Suprapubic skin (tissue), 4 donors: ENCODE measurements at regions not wholly inside any gene's neighbourhood (a gene's known extent, or its start where the extent isn't known, plus 50 kb on each side); places are given as distances from the start of the nearest gene placed in this dataset.

Experiments
- EP300 ChIP-seq: sonication (generic); formaldehyde crosslinking; IDR thresholded peaks from one replicate; pipeline ENCODE4 v1.6.1; 2017; ENCODE audit warnings: antibody characterized with exemption
- POLR2A ChIP-seq, 2 donors: fragments of 450-650 bp; IDR thresholded peaks; one replicate each; pipeline ENCODE4 v1.6.1; 2017; ENCODE audit warnings: antibody characterized with exemption in 2 of 2, mild to moderate bottlenecking in 2 of 2, moderate library complexity in 2 of 2
- POLR2AphosphoS5 ChIP-seq, 3 donors: sonication (generic); formaldehyde crosslinking; IDR thresholded peaks; one replicate each; pipeline ENCODE4 v1.6.1; 2017; ENCODE audit warnings: antibody characterized with exemption in 3 of 3
- TF ChIP-seq, protein P1 (sequence below), 2 donors: fragments of 200-600 bp in 1 of 2; fragments of 450-650 bp in 1 of 2; sonication (generic) in 1 of 2; IDR thresholded peaks; one replicate each; pipeline ENCODE4 v1.5.1; 2016 to 2019; ENCODE audit warnings: antibody characterized with exemption in 2 of 2, mild to moderate bottlenecking in 1 of 2, moderate library complexity in 1 of 2

DNA sequence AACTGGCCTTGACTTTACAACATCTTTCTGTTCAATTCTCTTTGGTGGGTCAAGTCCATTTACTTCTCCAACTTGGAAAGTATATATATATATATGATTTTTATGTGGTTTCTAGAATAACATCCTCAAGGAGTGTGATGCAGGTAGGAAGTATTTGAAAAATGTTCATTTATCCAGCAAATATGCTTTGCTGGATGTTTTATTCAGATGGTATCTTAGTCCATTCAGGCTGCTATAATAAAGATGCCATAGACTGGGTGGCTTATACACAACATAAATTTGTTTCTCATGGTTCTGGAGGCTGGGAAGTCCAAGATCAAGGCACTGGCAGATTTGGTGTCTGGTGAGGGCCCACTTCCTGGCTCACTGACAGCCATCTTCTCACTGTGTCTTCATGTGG is 168.7 kb upstream of the RASGRP1 start:
- TF ChIP-seq, protein P1, sequence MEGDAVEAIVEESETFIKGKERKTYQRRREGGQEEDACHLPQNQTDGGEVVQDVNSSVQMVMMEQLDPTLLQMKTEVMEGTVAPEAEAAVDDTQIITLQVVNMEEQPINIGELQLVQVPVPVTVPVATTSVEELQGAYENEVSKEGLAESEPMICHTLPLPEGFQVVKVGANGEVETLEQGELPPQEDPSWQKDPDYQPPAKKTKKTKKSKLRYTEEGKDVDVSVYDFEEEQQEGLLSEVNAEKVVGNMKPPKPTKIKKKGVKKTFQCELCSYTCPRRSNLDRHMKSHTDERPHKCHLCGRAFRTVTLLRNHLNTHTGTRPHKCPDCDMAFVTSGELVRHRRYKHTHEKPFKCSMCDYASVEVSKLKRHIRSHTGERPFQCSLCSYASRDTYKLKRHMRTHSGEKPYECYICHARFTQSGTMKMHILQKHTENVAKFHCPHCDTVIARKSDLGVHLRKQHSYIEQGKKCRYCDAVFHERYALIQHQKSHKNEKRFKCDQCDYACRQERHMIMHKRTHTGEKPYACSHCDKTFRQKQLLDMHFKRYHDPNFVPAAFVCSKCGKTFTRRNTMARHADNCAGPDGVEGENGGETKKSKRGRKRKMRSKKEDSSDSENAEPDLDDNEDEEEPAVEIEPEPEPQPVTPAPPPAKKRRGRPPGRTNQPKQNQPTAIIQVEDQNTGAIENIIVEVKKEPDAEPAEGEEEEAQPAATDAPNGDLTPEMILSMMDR (IDR thresholded peaks at IDR 0.05), result no peak
- no peak for TF ChIP-seq POLR2A (IDR thresholded peaks at IDR 0.05)
- no peak for TF ChIP-seq POLR2AphosphoS5 (IDR thresholded peaks at IDR 0.05)
- no peak for TF ChIP-seq EP300
